Fibroblast of lung (primary cell): ENCODE measurements at regions not wholly inside any gene's neighbourhood (a gene's known extent, or its start where the extent isn't known, plus 50 kb on each side); places are given as distances from the start of the nearest gene placed in this dataset.

Source experiments
- DNase-seq, 2 donors: peaks; one replicate each; pipeline versions ENCODE4 v3.0.0 to v3.0.0-alpha.2; 2010; ENCODE audit warnings: low read depth in 2 of 2
- H2AFZ ChIP-seq: 2 replicates; pipeline ENCODE4 v1.5.1; 2012; ENCODE audit warnings: low read length, control low read depth, inconsistent platforms
- H3K27ac ChIP-seq: 2 replicates; pipeline ENCODE4 v1.5.1; 2011; ENCODE audit warnings: low read length, control low read depth; ENCODE audit not compliant: insufficient read depth
- H3K27me3 ChIP-seq: 2 replicates; pipeline ENCODE4 v1.5.1; 2011; ENCODE audit warnings: mild to moderate bottlenecking, low read length; ENCODE audit not compliant: control insufficient read depth, insufficient read depth
- H3K36me3 ChIP-seq: 2 replicates; pipeline ENCODE4 v1.5.1; 2011; ENCODE audit warnings: low read length; ENCODE audit not compliant: control insufficient read depth, insufficient read depth
- H3K4me1 ChIP-seq: 2 replicates; pipeline ENCODE4 v1.5.1; 2011; ENCODE audit warnings: low read length; ENCODE audit not compliant: control insufficient read depth, insufficient read depth; ENCODE audit errors: extremely low read depth
- H3K4me2 ChIP-seq: 2 replicates; pipeline ENCODE4 v1.5.1; 2011; ENCODE audit warnings: low read length, control low read depth; ENCODE audit not compliant: insufficient read depth; ENCODE audit errors: extremely low read depth
- H3K4me3 ChIP-seq, 4 experiments: fragments of 200-600 bp in 1 of 4; sonication (generic) in 1 of 4; replicated peaks in 1 of 4; 2 replicates each; pipeline ENCODE4 v1.5.1; 2011 to 2016; ENCODE audit warnings: low read length in 4 of 4, low read depth in 3 of 4, mild to moderate bottlenecking in 3 of 4, control low read depth in 2 of 4, inconsistent platforms in 1 of 4, mixed read lengths in 1 of 4; ENCODE audit not compliant: insufficient read depth in 1 of 4; ENCODE audit errors: control extremely low read depth in 1 of 4
- H3K79me2 ChIP-seq: 2 replicates; pipeline ENCODE4 v1.5.1; 2012; ENCODE audit warnings: mild to moderate bottlenecking, low read length, inconsistent platforms; ENCODE audit not compliant: control insufficient read depth, insufficient read depth
- H3K9ac ChIP-seq: 2 replicates; pipeline ENCODE4 v1.5.1; 2011; ENCODE audit warnings: mild to moderate bottlenecking, low read length, control low read depth; ENCODE audit not compliant: insufficient read depth
- H3K9me3 ChIP-seq: 2 replicates; pipeline ENCODE4 v1.5.1; 2012; ENCODE audit warnings: low read depth, low read length; ENCODE audit not compliant: control insufficient read depth, insufficient read depth
- H4K20me1 ChIP-seq: 2 replicates; pipeline ENCODE4 v1.5.1; 2011; ENCODE audit warnings: low read length; ENCODE audit not compliant: control insufficient read depth, insufficient read depth; ENCODE audit errors: extremely low read depth
- EZH2 ChIP-seq: IDR thresholded peaks from 2 replicates; pipeline ENCODE4 v1.5.1; 2012; ENCODE audit warnings: low read length, control low read depth, mild to moderate bottlenecking; ENCODE audit errors: missing control alignments
- TF ChIP-seq, protein P1 (sequence below), 2 donors: IDR thresholded peaks in 1 of 2; conservative IDR thresholded peaks in 1 of 2; 1 replicate in 1 of 2; 2 replicates in 1 of 2; pipeline ENCODE4 v1.5.1; 2011 to 2012; ENCODE audit warnings: low read length in 2 of 2, control low read depth in 1 of 2, inconsistent platforms in 1 of 2, low read depth in 1 of 2, mild to moderate bottlenecking in 1 of 2

DNA sequence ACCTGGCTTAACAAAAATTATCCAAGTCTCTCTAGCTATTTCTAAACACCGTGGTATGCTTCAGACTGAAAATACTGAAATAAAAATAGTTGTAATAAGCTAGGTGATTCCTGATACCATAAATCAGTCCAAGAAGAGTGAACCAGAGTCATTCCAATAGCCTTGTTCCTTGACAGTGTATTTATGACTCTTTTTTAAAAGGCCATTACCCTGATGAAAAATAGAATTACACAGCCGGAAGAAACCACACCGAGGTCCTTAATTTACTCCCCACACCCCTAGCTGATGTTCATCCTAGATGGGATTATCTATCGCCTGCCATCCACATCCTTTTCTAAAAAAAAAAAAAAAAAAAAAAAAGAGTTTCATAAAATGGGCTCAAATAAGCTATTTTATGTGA, 457.6 kb upstream of the GRAMD2B start:
- Histone ChIP-seq H3K4me1 (no peaks in the 10 kb centered on the region), H3K27ac (no peak overlapping the region), H4K20me1 (no peaks in the 10 kb centered on the region), H3K4me2 (no peak overlapping the region), H2AFZ (no peak overlapping the region), H3K36me3 (no peaks in the 10 kb centered on the region), H3K4me3 (no peak overlapping the region), H3K79me2 (no peaks in the 10 kb centered on the region), H3K9ac (no peak overlapping the region), H3K27me3 (no peaks in the 10 kb centered on the region), H3K9me3 (no peaks in the 10 kb centered on the region)
- DNase-seq, result no peak
- TF ChIP-seq, protein P1, sequence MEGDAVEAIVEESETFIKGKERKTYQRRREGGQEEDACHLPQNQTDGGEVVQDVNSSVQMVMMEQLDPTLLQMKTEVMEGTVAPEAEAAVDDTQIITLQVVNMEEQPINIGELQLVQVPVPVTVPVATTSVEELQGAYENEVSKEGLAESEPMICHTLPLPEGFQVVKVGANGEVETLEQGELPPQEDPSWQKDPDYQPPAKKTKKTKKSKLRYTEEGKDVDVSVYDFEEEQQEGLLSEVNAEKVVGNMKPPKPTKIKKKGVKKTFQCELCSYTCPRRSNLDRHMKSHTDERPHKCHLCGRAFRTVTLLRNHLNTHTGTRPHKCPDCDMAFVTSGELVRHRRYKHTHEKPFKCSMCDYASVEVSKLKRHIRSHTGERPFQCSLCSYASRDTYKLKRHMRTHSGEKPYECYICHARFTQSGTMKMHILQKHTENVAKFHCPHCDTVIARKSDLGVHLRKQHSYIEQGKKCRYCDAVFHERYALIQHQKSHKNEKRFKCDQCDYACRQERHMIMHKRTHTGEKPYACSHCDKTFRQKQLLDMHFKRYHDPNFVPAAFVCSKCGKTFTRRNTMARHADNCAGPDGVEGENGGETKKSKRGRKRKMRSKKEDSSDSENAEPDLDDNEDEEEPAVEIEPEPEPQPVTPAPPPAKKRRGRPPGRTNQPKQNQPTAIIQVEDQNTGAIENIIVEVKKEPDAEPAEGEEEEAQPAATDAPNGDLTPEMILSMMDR (conservative IDR thresholded peaks at IDR 0.05 in 1 of 2, IDR thresholded peaks at IDR 0.05 in 1 of 2; ENCODE audit: low read depth in 1 of 2, low read length in 2 of 2), result no peak

DNA sequence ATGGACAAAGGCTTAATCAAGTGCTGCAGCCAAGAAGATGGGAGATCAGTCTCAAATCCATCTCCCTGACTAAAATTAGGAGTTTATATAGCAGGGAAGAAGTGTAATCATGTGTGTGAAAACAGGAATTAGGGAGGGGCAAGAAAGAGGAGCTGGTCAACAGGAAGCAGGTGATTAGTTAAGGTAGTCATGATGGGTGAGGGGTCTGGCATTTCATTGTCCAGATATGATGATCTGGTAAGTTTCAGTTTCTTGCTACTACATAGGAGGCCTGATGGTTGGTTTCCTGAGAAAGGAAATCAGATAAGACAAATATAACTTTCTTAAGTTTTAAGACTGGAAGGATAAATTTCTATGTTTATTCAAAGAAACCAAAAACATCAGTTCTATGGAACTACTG, 455.6 kb upstream of the GRAMD2B start:
- H3K4me2 ChIP-seq, result no peak overlapping the region
- no peaks in the 10 kb centered on the region for H3K27me3 ChIP-seq
- no peak for TF ChIP-seq EZH2
- TF ChIP-seq, protein P1 (conservative IDR thresholded peaks at IDR 0.05 in 1 of 2, IDR thresholded peaks at IDR 0.05 in 1 of 2; ENCODE audit: low read depth in 1 of 2, low read length in 2 of 2), result no peak
- no peak overlapping the region for H3K9ac ChIP-seq
- H3K36me3 ChIP-seq, result no peaks in the 10 kb centered on the region
- H2AFZ ChIP-seq, result no peak overlapping the region
- no peak overlapping the region for H3K27ac ChIP-seq
- H4K20me1 ChIP-seq, result no peaks in the 10 kb centered on the region
- H3K4me3 ChIP-seq, result no peak overlapping the region
- no peaks in the 10 kb centered on the region for H3K9me3 ChIP-seq
- DNase-seq, result no peak
- H3K79me2 ChIP-seq, result no peaks in the 10 kb centered on the region
- H3K4me1 ChIP-seq, result no peaks in the 10 kb centered on the region

DNA sequence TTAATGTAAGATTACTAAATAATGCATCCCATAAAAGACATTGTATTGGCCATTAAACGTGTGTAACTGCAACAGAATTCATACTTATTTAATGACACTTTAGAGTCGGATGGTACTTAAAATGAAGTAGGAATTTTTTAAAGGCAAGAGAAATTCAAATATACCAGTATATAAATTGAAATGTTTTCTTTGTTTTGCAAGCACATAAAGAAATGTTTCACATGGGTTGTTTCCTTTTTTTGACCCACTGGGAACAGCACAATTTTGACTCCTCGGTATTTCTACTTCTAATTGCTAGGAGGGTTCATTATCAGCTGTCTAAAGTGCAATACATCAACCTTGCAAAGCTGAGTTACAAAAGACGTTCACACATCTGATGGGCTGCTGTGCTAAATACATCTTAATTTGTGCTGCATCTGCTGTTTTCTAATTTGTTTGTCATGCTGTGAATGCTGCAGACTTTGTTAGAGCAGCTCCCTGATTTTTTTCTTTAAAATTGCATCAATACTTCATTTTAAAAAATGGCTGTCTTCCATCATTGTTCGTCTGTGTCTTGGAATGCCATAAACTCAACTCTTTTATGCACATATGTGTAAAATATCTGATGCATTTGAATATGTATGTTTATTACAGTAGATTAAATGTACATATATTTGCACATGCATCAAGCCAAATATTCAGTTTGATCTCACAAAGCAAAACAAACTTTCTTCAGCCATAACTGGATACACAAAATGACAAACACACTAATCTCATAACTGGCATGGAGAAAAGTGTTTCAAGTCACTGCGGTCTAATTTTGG, 454.0 kb upstream of the GRAMD2B start:
- H3K9me3 ChIP-seq, result no peaks in the 10 kb centered on the region
- H3K4me3 ChIP-seq, result no peak overlapping the region
- H3K9ac ChIP-seq, result no peak overlapping the region
- H3K27me3 ChIP-seq, result no peaks in the 10 kb centered on the region
- no peak for DNase-seq
- H3K4me2 ChIP-seq, result no peak overlapping the region
- TF ChIP-seq EZH2, result no peak
- TF ChIP-seq, protein P1 (conservative IDR thresholded peaks at IDR 0.05 in 1 of 2, IDR thresholded peaks at IDR 0.05 in 1 of 2; ENCODE audit: low read depth in 1 of 2, low read length in 2 of 2), result no peak
- no peaks in the 10 kb centered on the region for H3K4me1 ChIP-seq
- no peak overlapping the region for H2AFZ ChIP-seq
- H4K20me1 ChIP-seq, result no peaks in the 10 kb centered on the region
- no peaks in the 10 kb centered on the region for H3K79me2 ChIP-seq
- no peaks in the 10 kb centered on the region for H3K36me3 ChIP-seq
- H3K27ac ChIP-seq, result no peak overlapping the region
